DND-41 (cell line): ENCODE measurements at regions not wholly inside any gene's neighbourhood (a gene's known extent, or its start where the extent isn't known, plus 50 kb on each side); places are given as distances from the start of the nearest gene placed in this dataset.

Experiments used
- ATAC-seq: fragments of 200-7000 bp; cut with Tn5 transposase; 3 replicates; pipeline ENCODE4 v1.9.1; 2021; ENCODE audit warnings: low read depth; ENCODE audit not compliant: insufficient read depth
- DNase-seq: peaks from one replicate; pipeline ENCODE4 v3.0.0-alpha.2; 2020
- H2AFZ ChIP-seq: 2 replicates; pipeline ENCODE4 v1.6.0; 2012; ENCODE audit warnings: low read depth, low read length
- H3K27ac ChIP-seq: 2 replicates; pipeline ENCODE4 v1.5.1; 2012; ENCODE audit warnings: low read length, inconsistent platforms
- H3K27me3 ChIP-seq: fragments of 200-600 bp; sonication (generic); 2 replicates; pipeline ENCODE4 v1.6.0; 2012; ENCODE audit warnings: low read length, mild to moderate bottlenecking, inconsistent platforms; ENCODE audit not compliant: insufficient read depth, poor library complexity
- H3K36me3 ChIP-seq: 2 replicates; pipeline ENCODE4 v1.5.1; 2012; ENCODE audit warnings: low read length, inconsistent platforms; ENCODE audit not compliant: insufficient read depth
- H3K4me1 ChIP-seq: 2 replicates; pipeline ENCODE4 v1.5.1; 2012; ENCODE audit warnings: mild to moderate bottlenecking, low read length; ENCODE audit not compliant: insufficient read depth
- H3K4me2 ChIP-seq: 2 replicates; pipeline ENCODE4 v1.6.0; 2012; ENCODE audit warnings: mild to moderate bottlenecking, moderate library complexity, low read length, inconsistent platforms; ENCODE audit not compliant: insufficient read depth
- H3K4me3 ChIP-seq, 2 experiments: fragments of 200-600 bp in 1 of 2; shearing (Covaris generic) in 1 of 2; 2 replicates each; pipeline ENCODE4 v1.5.1; 2012 to 2016; ENCODE audit warnings: inconsistent platforms in 2 of 2, low read length in 2 of 2, mild to moderate bottlenecking in 2 of 2, low read depth in 1 of 2, moderate library complexity in 1 of 2
- H3K79me2 ChIP-seq: 2 replicates; pipeline ENCODE4 v1.6.0; 2012; ENCODE audit warnings: low read length, inconsistent platforms; ENCODE audit not compliant: insufficient read depth
- H3K9ac ChIP-seq: 2 replicates; pipeline ENCODE4 v1.6.0; 2012; ENCODE audit warnings: low read depth, mild to moderate bottlenecking, inconsistent platforms, low read length, moderate library complexity
- H3K9me3 ChIP-seq: 2 replicates; pipeline ENCODE4 v1.5.1; 2012; ENCODE audit warnings: low read length, moderate library complexity, mild to moderate bottlenecking, inconsistent platforms; ENCODE audit not compliant: insufficient read depth, severe bottlenecking
- H4K20me1 ChIP-seq: 2 replicates; pipeline ENCODE4 v1.6.0; 2012; ENCODE audit warnings: low read length; ENCODE audit not compliant: insufficient read depth
- CTCF ChIP-seq: IDR thresholded peaks from 2 replicates; pipeline ENCODE4 v1.5.1; 2012; ENCODE audit warnings: borderline replicate concordance, low read length, moderate library complexity, mild to moderate bottlenecking; ENCODE audit not compliant: poor library complexity, severe bottlenecking; ENCODE audit errors: extremely low read depth
- EZH2 ChIP-seq: IDR thresholded peaks from 3 replicates; pipeline ENCODE4 v1.6.1; 2012; ENCODE audit warnings: borderline replicate concordance, low read depth, mild to moderate bottlenecking, moderate library complexity, low read length, inconsistent platforms; ENCODE audit not compliant: severe bottlenecking

GRCh38 chr15:91576096-91576495, 277.4 kb upstream of the SLCO3A1 start:
- Histone ChIP-seq H3K4me1 (no peaks in the 10 kb centered on the region), H2AFZ (no peak overlapping the region), H3K79me2 (no peaks in the 10 kb centered on the region), H3K27ac (no peak overlapping the region), H3K9me3 (no peaks in the 10 kb centered on the region), H3K27me3 (no peaks in the 10 kb centered on the region), H3K9ac (no peak overlapping the region), H4K20me1 (no peaks in the 10 kb centered on the region), H3K36me3 (no peaks in the 10 kb centered on the region), H3K4me3 (no peak overlapping the region), H3K4me2 (no peak overlapping the region)
- ATAC-seq, result no peak
- no peak for TF ChIP-seq CTCF
- TF ChIP-seq EZH2, result no peak
- DNase-seq, result no peak

GRCh38 chr15:91578511-91578910, 275.0 kb upstream of the SLCO3A1 start:
- Histone ChIP-seq H3K4me1 (no peaks in the 10 kb centered on the region), H3K79me2 (no peaks in the 10 kb centered on the region), H3K4me2 (no peak overlapping the region), H2AFZ (no peak overlapping the region), H3K9me3 (no peaks in the 10 kb centered on the region), H3K9ac (no peak overlapping the region), H4K20me1 (no peaks in the 10 kb centered on the region), H3K36me3 (no peaks in the 10 kb centered on the region), H3K4me3 (no peak overlapping the region), H3K27me3 (no peaks in the 10 kb centered on the region), H3K27ac (no peak overlapping the region)
- TF ChIP-seq EZH2 (no peak), CTCF (no peak)
- ATAC-seq (no peak), DNase-seq (no peak)

- Histone ChIP-seq H3K79me2 (no peaks in the 10 kb centered on the region), H3K4me2 (no peak overlapping the region), H3K9ac (no peak overlapping the region), H4K20me1 (no peaks in the 10 kb centered on the region), H3K9me3 (no peaks in the 10 kb centered on the region), H3K4me1 (no peaks in the 10 kb centered on the region), H2AFZ (no peak overlapping the region), H3K27me3 (no peaks in the 10 kb centered on the region), H3K36me3 (no peaks in the 10 kb centered on the region), H3K4me3 (no peak overlapping the region), H3K27ac (no peak overlapping the region)
- ATAC-seq, result no peak
- TF ChIP-seq CTCF (no peak), EZH2 (no peak)
- no peak for DNase-seq
These were observed 268.6 kb upstream of the SLCO3A1 start for GRCh38 chr15:91584895-91585294.

- Histone ChIP-seq H4K20me1 (no peaks in the 10 kb centered on the region), H3K4me3 (no peak overlapping the region), H3K9ac (no peak overlapping the region), H3K9me3 (no peaks in the 10 kb centered on the region), H3K4me1 (no peaks in the 10 kb centered on the region), H3K4me2 (no peak overlapping the region), H3K27ac (no peak overlapping the region), H3K27me3 (no peaks in the 10 kb centered on the region), H3K36me3 (no peaks in the 10 kb centered on the region), H2AFZ (no peak overlapping the region), H3K79me2 (no peaks in the 10 kb centered on the region)
- ATAC-seq (no peak), DNase-seq (no peak)
- no peak for TF ChIP-seq CTCF
- no peak for TF ChIP-seq EZH2
These were observed 266.9 kb upstream of the SLCO3A1 start for GRCh38 chr15:91586560-91586959.
